CD4-positive, alpha-beta T cell (primary cell): ENCODE measurements at regions not wholly inside any gene's neighbourhood (a gene's known extent, or its start where the extent isn't known, plus 50 kb on each side); places are given as distances from the start of the nearest gene placed in this dataset.

Experiments
- ATAC-seq: fragments of 200-7000 bp; cut with Tn5 transposase; one replicate; pipeline ENCODE4 v1.10.0; 2022; ENCODE audit warnings: mild to moderate bottlenecking; ENCODE audit not compliant: poor library complexity
- CTCF ChIA-PET: fragments of 350-600 bp; sonication (Branson Sonifier 250); formaldehyde crosslinking; loops from one replicate; lab custom pipeline; 2021; ENCODE audit warnings: antibody characterized with exemption, inconsistent platforms; lab: Charles Lee
- POLR2A ChIA-PET: fragments of 350-600 bp; sonication (Branson Sonifier 250); formaldehyde crosslinking; loops from one replicate; lab custom pipeline; 2021; ENCODE audit warnings: antibody characterized with exemption, inconsistent platforms; lab: Charles Lee
- DNase-seq, 14 experiments: peaks; one replicate each; pipeline ENCODE4 v3.0.0-alpha.2; 2013 to 2020; ENCODE audit warnings: mixed read lengths in 2 of 14
- H3K27ac ChIP-seq, 2 donors: one replicate each; pipeline versions ENCODE4 v1.5.1 to v1.7.0; 2013; ENCODE audit warnings: low read length in 2 of 2, low read depth in 1 of 2, mild to moderate bottlenecking in 1 of 2
- H3K27me3 ChIP-seq, 2 experiments: 1 replicate in 1 of 2; 2 replicates in 1 of 2; pipeline versions ENCODE4 v1.6.1 to v1.7.0; 2013; ENCODE audit warnings: low read length in 2 of 2, control low read depth in 1 of 2, mild to moderate bottlenecking in 1 of 2, moderate library complexity in 1 of 2; ENCODE audit not compliant: insufficient read depth in 2 of 2, control insufficient read depth in 1 of 2
- H3K36me3 ChIP-seq: one replicate; pipeline ENCODE4 v1.6.1; 2013; ENCODE audit warnings: low read length, control low read depth; ENCODE audit not compliant: insufficient read depth
- H3K4me1 ChIP-seq: one replicate; pipeline ENCODE4 v1.6.1; 2013; ENCODE audit warnings: low read length, control low read depth; ENCODE audit not compliant: insufficient read depth
- H3K4me3 ChIP-seq: one replicate; pipeline ENCODE4 v1.5.1; 2013; ENCODE audit warnings: mild to moderate bottlenecking, low read length, moderate library complexity
- H3K9me3 ChIP-seq, 2 experiments: 1 replicate in 1 of 2; 2 replicates in 1 of 2; pipeline versions ENCODE4 v1.6.1 to v1.7.0; 2013; ENCODE audit warnings: low read length in 2 of 2, mild to moderate bottlenecking in 2 of 2, control low read depth in 1 of 2, moderate library complexity in 1 of 2; ENCODE audit not compliant: control insufficient read depth in 1 of 2, insufficient read depth in 1 of 2
- H3K27ac Mint-ChIP-seq: one replicate; pipeline ENCODE4 v1.8.0; 2020; ENCODE audit warnings: mixed read lengths
- H3K27me3 Mint-ChIP-seq: one replicate; pipeline ENCODE4 v1.8.0; 2021; ENCODE audit warnings: mixed read lengths
- H3K36me3 Mint-ChIP-seq: one replicate; pipeline ENCODE4 v1.8.0; 2021; ENCODE audit warnings: low read depth, mixed read lengths
- H3K4me1 Mint-ChIP-seq: one replicate; pipeline ENCODE4 v1.8.0; 2021; ENCODE audit warnings: low read depth, mixed read lengths
- H3K4me3 Mint-ChIP-seq: one replicate; pipeline ENCODE4 v1.8.0; 2020; ENCODE audit warnings: mild to moderate bottlenecking, mixed read lengths
- H3K9me3 Mint-ChIP-seq: one replicate; pipeline ENCODE4 v1.8.0; 2020; ENCODE audit warnings: mixed read lengths
- intact Hi-C, 2 experiments: fragments of 100-400 bp; cut with DNase I in 1 of 2; cut with micrococcal nuclease in 1 of 2; formaldehyde crosslinking; loops; one replicate each; pipeline versions ENCODE4 v1.15.1 to v1.9.0; 2023 to 2025; cut with DNase I, micrococcal nuclease
- TF ChIP-seq, protein P1 (sequence below): fragments of 200-600 bp; IDR thresholded peaks from one replicate; pipeline ENCODE4 v1.8.0; 2022; ENCODE audit warnings: antibody characterized with exemption, mild to moderate bottlenecking

DNA sequence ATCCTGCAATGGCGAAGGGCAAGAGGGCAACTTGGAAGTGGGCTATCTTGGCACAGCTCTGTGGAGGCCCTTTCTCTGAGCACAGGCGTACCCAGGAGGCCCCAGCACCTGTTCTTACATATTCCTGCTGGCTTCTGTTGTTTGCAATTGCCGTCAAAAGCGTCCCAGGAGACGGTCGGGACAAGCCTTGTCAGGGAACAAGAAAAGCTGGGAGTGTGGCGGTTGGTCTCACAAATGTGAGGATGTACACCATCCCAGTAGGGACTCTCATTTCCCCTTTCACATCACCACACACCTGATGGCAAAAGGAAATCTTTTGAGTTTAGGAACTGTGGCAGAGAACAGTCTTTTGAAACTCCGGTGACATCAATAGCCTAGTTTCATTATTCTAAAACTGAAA lies 94.7 kb upstream of the EFEMP1 start:
- H3K27me3 Mint-ChIP-seq, result no peaks in the 10 kb centered on the region
- Histone ChIP-seq H3K36me3 (no peaks in the 10 kb centered on the region), H3K4me3 (no peak overlapping the region), H3K4me1 (no peaks in the 10 kb centered on the region), H3K27me3 (no peaks in the 10 kb centered on the region), H3K27ac (no peak overlapping the region), H3K9me3 (no peaks in the 10 kb centered on the region)
- no peak for ATAC-seq
- CTCF ChIA-PET, result no interaction called here
- H3K9me3 Mint-ChIP-seq, result no peaks in the 10 kb centered on the region
- POLR2A ChIA-PET, result no interaction called here
- intact Hi-C loops, result no loop called here
- H3K4me1 Mint-ChIP-seq, result no peaks in the 10 kb centered on the region
- H3K36me3 Mint-ChIP-seq, result no peaks in the 10 kb centered on the region
- DNase-seq, result no peak
- TF ChIP-seq, protein P1, sequence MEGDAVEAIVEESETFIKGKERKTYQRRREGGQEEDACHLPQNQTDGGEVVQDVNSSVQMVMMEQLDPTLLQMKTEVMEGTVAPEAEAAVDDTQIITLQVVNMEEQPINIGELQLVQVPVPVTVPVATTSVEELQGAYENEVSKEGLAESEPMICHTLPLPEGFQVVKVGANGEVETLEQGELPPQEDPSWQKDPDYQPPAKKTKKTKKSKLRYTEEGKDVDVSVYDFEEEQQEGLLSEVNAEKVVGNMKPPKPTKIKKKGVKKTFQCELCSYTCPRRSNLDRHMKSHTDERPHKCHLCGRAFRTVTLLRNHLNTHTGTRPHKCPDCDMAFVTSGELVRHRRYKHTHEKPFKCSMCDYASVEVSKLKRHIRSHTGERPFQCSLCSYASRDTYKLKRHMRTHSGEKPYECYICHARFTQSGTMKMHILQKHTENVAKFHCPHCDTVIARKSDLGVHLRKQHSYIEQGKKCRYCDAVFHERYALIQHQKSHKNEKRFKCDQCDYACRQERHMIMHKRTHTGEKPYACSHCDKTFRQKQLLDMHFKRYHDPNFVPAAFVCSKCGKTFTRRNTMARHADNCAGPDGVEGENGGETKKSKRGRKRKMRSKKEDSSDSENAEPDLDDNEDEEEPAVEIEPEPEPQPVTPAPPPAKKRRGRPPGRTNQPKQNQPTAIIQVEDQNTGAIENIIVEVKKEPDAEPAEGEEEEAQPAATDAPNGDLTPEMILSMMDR, result no peak
- no peak overlapping the region for H3K27ac Mint-ChIP-seq
- no peak overlapping the region for H3K4me3 Mint-ChIP-seq

DNA sequence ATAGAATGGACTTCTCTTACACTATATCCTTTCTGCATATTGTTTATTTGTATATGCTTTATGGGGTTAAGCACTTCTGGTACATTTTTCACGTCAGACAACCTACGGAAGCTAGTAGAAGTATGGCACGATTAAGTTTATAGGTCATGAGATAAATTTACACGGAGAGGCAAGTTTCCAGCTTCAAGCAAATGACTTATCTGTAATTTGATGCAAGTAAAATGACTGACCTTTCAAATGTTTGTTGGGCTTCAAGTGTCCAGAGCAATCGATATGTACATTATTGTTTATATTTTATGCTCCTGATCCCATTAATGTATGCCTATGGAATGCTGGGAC lies 97.5 kb upstream of the EFEMP1 start:
- ATAC-seq (no peak), DNase-seq (no peak)
- intact Hi-C loops, result no loop called here
- Histone ChIP-seq H3K27ac (no peak overlapping the region), H3K4me1 (no peaks in the 10 kb centered on the region), H3K9me3 (no peaks in the 10 kb centered on the region), H3K27me3 (no peaks in the 10 kb centered on the region), H3K4me3 (no peak overlapping the region), H3K36me3 (no peaks in the 10 kb centered on the region)
- no peaks in the 10 kb centered on the region for H3K27me3 Mint-ChIP-seq
- POLR2A ChIA-PET, result no interaction called here
- CTCF ChIA-PET, result no interaction called here
- H3K9me3 Mint-ChIP-seq, result no peaks in the 10 kb centered on the region
- H3K27ac Mint-ChIP-seq, result no peak overlapping the region
- no peak overlapping the region for H3K4me3 Mint-ChIP-seq
- TF ChIP-seq, protein P1, result no peak
- no peaks in the 10 kb centered on the region for H3K4me1 Mint-ChIP-seq
- H3K36me3 Mint-ChIP-seq, result no peaks in the 10 kb centered on the region

DNA sequence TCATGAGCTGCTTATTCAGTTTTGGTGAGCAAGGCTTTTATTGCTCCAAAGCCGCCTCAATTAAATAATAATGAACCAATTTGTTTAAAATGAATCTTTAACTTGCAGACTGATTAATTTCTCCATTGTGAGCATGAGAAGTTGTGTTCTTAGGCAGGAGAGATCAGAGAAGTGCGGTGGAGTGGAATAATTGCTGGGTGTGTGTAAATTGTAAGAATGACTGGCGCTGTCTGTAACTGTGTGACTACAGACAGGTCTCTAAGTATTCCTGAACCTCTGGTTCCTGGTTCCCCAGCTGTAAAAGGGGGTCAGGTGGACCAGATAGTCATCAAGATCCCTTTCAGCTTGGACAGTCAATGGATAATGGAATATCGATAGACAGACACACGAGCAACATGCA lies 98.0 kb upstream of the EFEMP1 start:
- Histone ChIP-seq H3K9me3 (no peaks in the 10 kb centered on the region), H3K27me3 (no peaks in the 10 kb centered on the region), H3K4me1 (no peaks in the 10 kb centered on the region), H3K4me3 (no peak overlapping the region), H3K27ac (no peak overlapping the region), H3K36me3 (no peaks in the 10 kb centered on the region)
- ChIA-PET CTCF (no interaction called here), POLR2A (no interaction called here)
- no peak for ATAC-seq
- H3K9me3 Mint-ChIP-seq, result no peaks in the 10 kb centered on the region
- TF ChIP-seq, protein P1, result no peak
- no peak overlapping the region for H3K4me3 Mint-ChIP-seq
- H3K27me3 Mint-ChIP-seq, result no peaks in the 10 kb centered on the region
- DNase-seq, result no peak
- intact Hi-C loops, result no loop called here
- no peaks in the 10 kb centered on the region for H3K36me3 Mint-ChIP-seq
- no peaks in the 10 kb centered on the region for H3K4me1 Mint-ChIP-seq
- H3K27ac Mint-ChIP-seq, result no peak overlapping the region
